ENCODE measurements at regions not wholly inside any gene's neighbourhood (a gene's known extent, or its start where the extent isn't known, plus 50 kb on each side); places are given as distances from the start of the nearest gene placed in this dataset.
"Not testable (repeated sequence)": the region's sequence is repeated elsewhere in the genome, so short reads cannot be mapped to it uniquely, and the experiment has no call there.

GRCh38 chr4:79197275-79198009, 128.4 kb downstream of the NAA11 start:
- H3K27ac ChIP-seq, result no peak overlapping the region
- no peaks in the 10 kb centered on the region for H3K4me1 ChIP-seq
- intact Hi-C loops (cut with DNase I; ENCODE audit: low total_unique reads), result no loop called here
- H3K36me3 ChIP-seq, result no peaks in the 10 kb centered on the region
- no peaks in the 10 kb centered on the region for H3K9me3 ChIP-seq
- no peaks in the 10 kb centered on the region for H3K27me3 ChIP-seq
- no peak overlapping the region for H3K4me3 ChIP-seq
- TF ChIP-seq, protein P1, sequence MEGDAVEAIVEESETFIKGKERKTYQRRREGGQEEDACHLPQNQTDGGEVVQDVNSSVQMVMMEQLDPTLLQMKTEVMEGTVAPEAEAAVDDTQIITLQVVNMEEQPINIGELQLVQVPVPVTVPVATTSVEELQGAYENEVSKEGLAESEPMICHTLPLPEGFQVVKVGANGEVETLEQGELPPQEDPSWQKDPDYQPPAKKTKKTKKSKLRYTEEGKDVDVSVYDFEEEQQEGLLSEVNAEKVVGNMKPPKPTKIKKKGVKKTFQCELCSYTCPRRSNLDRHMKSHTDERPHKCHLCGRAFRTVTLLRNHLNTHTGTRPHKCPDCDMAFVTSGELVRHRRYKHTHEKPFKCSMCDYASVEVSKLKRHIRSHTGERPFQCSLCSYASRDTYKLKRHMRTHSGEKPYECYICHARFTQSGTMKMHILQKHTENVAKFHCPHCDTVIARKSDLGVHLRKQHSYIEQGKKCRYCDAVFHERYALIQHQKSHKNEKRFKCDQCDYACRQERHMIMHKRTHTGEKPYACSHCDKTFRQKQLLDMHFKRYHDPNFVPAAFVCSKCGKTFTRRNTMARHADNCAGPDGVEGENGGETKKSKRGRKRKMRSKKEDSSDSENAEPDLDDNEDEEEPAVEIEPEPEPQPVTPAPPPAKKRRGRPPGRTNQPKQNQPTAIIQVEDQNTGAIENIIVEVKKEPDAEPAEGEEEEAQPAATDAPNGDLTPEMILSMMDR (IDR thresholded peaks at IDR 0.05), result no peak
- no peak for DNase-seq

- H3K9me3 ChIP-seq; H3K4me3 ChIP-seq; intact Hi-C loops (cut with DNase I; ENCODE audit: low total_unique reads); H3K27ac ChIP-seq; H3K36me3 ChIP-seq; H3K4me1 ChIP-seq; H3K27me3 ChIP-seq; DNase-seq: not testable (repeated sequence)
Measured at GRCh38 chr4:79191292-79191691, 134.6 kb downstream of the NAA11 start.

DNA sequence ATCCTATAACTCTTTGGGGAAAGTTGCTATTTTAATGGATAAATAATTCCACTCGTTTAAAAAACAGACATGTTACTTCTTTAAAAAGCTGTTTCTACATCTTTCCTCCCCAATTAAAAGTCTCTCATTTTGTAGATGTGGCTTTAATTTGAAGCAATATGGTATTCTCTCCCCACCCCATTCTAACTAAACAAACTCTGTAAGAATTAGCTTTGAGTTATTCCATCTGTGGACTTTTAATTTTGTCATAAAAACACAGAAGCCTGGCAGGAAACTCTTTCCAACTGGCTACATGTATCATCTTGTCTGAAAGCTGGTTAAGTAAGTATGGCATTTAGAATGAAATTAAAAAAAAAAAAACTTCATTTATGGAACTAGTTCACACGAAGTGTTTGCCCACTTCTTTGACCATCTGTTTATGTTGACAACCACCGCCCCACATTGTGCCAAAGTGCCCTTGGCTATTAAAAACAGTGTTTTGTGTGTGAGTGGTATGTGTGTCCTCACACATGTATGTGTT, 140.3 kb downstream of the NAA11 start:
- no peaks in the 10 kb centered on the region for H3K9me3 ChIP-seq
- intact Hi-C loops (cut with DNase I; ENCODE audit: low total_unique reads), result no loop called here
- no peak overlapping the region for H3K4me3 ChIP-seq
- no peaks in the 10 kb centered on the region for H3K27me3 ChIP-seq
- no peak for DNase-seq
- no peak overlapping the region for H3K27ac ChIP-seq
- TF ChIP-seq, protein P1 (IDR thresholded peaks at IDR 0.05), result no peak
- peaks cover 0 to 5% (median 1%) of the 10 kb centered on the region in 4 donors for H3K4me1 ChIP-seq
- no peaks in the 10 kb centered on the region for H3K36me3 ChIP-seq

- Histone ChIP-seq H3K9me3 (no peaks in the 10 kb centered on the region), H3K36me3 (no peaks in the 10 kb centered on the region), H3K4me3 (no peak overlapping the region), H3K27me3 (no peaks in the 10 kb centered on the region), H3K4me1 (peaks cover 0 to 5% (median 2%) of the 10 kb centered on the region in 4 donors), H3K27ac (no peak overlapping the region)
- no peak for DNase-seq
- TF ChIP-seq, protein P1 (IDR thresholded peaks at IDR 0.05), result no peak
- intact Hi-C loops (cut with DNase I; ENCODE audit: low total_unique reads), result no loop called here
Measured at GRCh38 chr4:79184476-79184875, 141.4 kb downstream of the NAA11 start.

DNA sequence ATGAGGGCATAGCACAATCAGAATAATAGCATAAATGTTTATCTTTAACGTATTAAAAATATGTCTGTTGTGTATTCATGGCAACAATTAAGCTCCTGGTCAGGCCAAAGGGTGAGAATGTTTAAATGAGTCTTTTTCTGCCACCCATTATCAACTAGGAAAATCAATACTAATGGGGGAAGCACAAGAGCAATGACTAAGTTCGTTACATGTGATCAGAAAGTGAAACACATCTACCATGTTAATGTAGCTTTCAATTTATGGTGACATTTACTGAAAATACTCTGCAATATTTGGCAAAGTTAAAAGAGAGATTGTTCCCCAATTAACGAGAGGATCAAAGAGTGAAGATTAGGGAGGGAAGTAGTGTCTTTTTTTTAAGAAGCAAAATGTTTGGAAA, 143.7 kb downstream of the NAA11 start:
- no peaks in the 10 kb centered on the region for H3K27me3 ChIP-seq
- H3K27ac ChIP-seq, result no peak overlapping the region
- H3K36me3 ChIP-seq, result no peaks in the 10 kb centered on the region
- peaks cover 0 to 26% (median 19%) of the 10 kb centered on the region in 4 donors for H3K4me1 ChIP-seq
- H3K9me3 ChIP-seq, result no peaks in the 10 kb centered on the region
- no peak for DNase-seq
- TF ChIP-seq, protein P1 (IDR thresholded peaks at IDR 0.05), result no peak
- H3K4me3 ChIP-seq, result no peak overlapping the region
- intact Hi-C loops (cut with DNase I; ENCODE audit: low total_unique reads), result no loop called here

- no peaks in the 10 kb centered on the region for H3K9me3 ChIP-seq
- H3K27ac ChIP-seq, result no peak overlapping the region
- H3K4me3 ChIP-seq, result no peak overlapping the region
- H3K36me3 ChIP-seq, result no peaks in the 10 kb centered on the region
- TF ChIP-seq, protein P1 (IDR thresholded peaks at IDR 0.05), result no peak
- H3K4me1 ChIP-seq, result peaks cover 0 to 35% (median 19%) of the 10 kb centered on the region in 4 donors
- H3K27me3 ChIP-seq, result no peaks in the 10 kb centered on the region
- DNase-seq, result no peak
- intact Hi-C loops (cut with DNase I; ENCODE audit: low total_unique reads), result no loop called here
Measured at GRCh38 chr4:79181190-79181589, 144.7 kb downstream of the NAA11 start.
